HT-29 (cell line): ENCODE measurements at regions not wholly inside any gene's neighbourhood (a gene's known extent, or its start where the extent isn't known, plus 50 kb on each side); places are given as distances from the start of the nearest gene placed in this dataset.
"Not testable (repeated sequence)": the region's sequence is repeated elsewhere in the genome, so short reads cannot be mapped to it uniquely, and the experiment has no call there.

Source experiments
- DNase-seq: peaks from one replicate; pipeline ENCODE4 v3.0.0-alpha.2; 2015; ENCODE audit warnings: low spot score

DNA sequence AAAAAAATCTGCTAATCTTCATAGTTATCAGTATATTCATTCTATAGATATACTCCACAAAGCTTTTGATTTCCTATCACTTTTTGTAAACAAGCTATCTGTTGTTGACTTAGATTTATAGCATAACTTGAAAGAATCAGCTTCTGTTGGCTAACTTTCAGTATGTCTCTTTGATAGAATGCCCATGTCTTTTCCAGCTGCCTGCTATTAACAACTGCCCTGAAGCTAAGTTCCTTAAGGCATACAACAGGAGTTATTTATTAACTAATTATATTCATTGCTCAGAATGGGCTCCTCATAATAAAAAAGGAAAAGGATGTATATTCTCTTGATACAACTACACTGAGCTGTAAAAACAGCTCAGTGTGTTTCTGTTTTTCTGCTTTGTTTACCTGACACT is 293.9 kb downstream of the TUSC7 start:
- DNase-seq, result no peak

DNA sequence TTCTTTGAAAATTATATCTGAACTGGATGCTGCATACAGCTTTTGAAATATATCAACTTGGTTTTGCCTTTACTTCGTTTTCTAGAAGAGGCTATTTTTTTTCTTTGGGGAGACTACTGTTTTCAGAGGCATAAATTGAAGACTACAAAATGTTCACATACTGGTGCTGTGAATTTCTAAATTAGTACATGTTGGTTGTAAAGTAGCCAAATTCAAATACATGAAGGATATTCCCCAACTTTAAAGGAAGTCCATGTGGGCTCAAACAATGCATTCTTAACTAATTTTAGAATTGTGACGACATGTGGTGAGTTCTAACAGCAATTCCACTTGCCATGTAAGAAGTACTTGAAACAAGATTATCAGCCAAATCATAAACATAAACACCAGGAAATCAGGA is 295.7 kb downstream of the TUSC7 start:
- DNase-seq, result no peak

DNA sequence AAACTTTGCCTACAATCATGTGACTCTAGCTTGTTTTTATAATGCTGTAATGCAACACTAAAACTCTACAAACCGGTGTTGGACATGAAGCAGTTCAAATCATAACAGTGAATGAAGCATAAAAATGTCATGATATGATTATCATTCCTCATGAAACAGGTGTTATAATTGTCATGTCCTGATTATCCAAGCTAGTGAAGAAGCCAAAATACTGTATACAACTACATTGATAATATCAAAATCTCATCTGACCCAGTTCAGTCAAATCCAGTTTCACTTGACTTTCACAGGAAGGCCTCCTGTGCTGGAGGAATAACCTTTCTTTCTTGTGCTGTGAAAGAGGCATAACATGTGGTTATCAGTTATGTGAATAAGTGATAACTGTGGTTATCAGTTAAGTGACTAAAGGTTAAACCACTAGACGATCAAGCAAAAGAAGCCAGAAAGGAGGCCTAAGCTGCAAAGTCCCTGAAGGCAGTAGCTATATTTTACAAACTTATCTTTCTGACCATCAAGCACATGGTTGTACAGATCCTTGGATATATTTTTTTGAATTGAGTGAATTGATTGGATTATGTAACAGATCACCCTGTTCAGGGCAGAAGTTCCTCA is 296.4 kb downstream of the TUSC7 start:
- no peak for DNase-seq

DNA sequence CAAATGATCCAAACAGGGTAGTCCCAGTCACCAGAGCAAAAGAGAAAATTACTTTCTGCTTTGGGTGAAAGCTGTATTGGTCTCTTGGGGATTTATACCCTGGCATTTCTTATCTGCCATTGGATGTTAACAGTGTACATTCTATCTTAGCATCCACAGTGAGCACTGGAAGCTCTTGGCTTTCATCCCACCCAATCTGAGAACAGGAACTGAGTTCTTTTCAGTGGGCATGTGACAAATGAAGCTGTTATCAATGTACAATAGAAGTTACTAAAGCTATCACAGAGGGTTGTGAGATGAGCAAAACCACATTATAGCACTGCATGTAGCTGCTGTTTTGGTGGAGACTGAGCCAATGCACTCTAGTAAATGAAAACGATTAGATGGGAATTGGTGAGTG is 300.7 kb downstream of the TUSC7 start:
- DNase-seq, result no peak

DNA sequence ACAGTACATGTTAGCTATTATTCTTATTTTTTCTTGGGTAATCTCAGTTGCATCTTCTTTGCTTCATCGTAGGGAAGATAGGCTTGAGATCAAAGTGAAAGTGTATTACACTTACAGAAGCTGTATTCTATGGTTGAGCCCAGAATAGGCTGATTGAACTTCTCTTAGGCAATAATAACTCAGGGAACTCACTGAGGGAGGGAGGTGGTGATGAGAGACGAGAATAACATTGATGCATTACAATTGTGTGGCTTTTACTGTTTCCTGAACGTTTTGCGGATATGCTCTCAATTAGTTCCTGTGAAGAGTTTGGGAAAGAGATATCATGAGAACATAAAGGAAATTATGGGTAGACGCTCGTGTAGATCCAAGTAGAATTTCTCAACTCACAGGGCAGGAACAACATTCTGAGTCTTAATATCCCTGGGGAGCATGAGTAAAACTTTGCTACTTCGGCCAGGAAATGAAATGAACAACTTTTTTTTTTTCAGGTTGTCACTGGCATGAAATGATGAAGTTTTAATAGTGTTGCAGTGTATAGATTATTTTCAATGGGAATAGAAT is 302.2 kb downstream of the TUSC7 start:
- no peak for DNase-seq

DNA sequence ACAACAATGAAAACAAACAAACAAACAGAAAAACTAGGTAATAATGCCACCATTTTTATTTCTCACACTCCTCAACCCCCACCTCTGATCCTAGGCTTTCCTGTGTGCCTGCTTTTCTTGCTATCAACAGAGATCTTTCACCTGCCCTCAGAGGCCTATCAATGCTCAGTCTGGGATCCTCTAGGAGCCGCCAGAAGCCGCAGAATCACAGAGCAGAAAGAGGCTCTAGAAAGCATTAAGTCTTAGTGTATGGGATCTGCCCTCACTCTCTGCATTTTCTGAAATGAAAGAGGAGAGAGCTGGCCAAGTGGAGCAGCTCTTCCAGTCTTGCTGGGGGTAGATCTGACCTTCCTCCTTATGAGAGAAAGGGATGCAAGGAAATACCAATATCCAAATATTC is 306.8 kb downstream of the TUSC7 start:
- DNase-seq, result peak; percentile 21

DNA sequence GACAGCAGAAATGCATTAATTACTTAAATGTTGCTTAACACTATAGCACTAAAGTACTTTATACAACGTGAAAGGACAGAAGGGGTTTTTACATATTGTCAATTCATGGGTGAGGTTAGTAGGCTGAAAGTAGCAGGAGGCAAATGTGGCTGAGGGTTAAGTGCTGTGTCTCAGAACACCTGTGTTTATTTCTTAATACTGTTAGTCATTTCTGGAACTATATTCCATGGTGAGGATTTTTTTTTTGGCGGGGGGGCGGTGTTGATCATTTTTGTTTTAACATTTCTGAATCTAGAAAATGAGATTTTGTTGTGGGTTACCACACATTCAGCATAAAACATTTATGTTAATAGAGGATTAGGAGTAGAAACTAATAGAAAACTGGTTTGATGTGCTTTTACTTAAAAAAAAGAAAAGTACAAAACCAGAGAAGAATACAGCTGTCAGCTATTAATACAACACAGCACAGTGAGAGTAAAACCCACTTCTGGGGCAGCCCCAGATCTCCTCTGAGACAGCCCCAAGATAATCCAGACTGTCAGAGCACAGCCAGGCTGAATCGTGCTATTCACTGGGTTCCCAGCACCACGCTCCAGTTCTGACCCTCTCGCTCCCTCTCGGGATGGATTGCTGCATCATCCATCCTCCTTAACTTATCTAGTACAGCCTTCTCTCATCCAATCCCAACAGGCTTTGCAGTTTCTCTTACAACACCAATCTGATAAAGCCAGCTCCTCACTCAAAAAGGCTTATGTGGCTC is 307.7 kb downstream of the TUSC7 start:
- no peak for DNase-seq

- DNase-seq, result no peak
Observed at GRCh38 chr3:117018655-117019054, 309.1 kb downstream of the TUSC7 start.

DNA sequence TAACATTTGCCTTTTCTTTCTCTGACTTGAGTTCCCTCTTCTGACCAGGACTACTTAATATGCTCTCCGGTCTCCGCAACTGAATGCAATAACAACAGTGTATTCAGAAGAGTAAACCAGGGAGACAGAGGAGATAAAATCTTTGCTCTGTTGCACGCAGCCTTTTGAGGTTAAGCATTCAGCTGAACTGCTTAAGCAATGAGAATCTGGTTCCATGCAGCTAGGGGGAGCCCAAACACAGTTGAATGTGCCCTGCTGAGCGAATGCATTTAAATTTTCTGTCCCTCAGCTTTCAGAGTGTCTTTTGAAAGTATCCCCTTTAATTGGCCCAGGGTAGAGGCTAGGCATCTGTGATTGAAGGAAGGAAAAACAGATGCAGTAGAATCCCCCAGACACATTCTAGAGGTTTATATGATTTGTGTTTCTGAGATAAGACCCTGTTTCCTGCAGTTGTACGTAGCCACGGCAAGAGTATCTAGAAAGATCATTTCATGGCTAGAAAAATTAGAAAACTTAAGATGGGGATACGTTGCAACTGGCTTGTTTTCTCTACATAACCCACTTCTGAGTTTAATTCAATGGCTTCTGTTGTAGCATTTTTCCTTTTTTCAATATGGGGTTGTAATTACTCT is 309.6 kb downstream of the TUSC7 start:
- DNase-seq, result peak; percentile 67

DNA sequence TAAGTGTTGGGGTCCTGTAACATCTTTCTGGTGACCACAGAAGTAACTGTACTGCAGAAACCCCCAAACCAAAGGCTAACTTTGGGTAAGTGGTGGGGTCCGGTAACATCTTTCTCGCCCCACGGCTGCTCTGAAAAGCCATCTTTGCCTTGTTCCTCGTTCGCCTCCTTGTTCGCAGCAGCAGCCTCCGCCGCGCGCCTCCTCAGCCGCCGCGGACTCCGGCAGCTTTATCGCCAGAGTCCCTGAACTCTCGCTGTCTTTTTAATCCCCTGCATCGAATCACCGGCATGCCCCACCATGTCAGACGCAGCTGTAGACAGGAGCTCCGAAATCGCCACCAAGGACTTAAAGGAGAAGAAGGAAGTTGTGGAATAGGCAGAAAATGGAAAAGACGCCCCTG is 316.8 kb downstream of the TUSC7 start:
- DNase-seq, result no peak

DNA sequence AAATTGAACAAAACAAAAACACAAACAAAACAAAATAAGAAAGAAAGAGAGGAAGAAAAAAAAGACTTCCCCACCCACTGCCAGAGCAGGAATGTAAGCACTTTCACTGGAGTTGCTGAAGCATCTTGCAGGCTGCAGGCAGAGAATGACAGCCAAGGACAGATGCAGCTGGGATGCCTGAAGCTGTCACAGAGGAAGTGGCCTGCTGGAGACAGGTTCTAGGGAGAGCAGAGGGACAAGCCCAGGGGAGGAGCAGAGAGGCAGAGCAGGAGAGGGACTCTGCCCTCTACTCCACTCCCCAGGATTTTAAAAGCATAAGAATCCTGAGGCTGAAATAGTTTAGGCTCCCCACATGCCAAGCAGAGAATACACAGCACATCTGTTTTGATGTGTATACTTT is 326.2 kb downstream of the TUSC7 start:
- no peak for DNase-seq

DNA sequence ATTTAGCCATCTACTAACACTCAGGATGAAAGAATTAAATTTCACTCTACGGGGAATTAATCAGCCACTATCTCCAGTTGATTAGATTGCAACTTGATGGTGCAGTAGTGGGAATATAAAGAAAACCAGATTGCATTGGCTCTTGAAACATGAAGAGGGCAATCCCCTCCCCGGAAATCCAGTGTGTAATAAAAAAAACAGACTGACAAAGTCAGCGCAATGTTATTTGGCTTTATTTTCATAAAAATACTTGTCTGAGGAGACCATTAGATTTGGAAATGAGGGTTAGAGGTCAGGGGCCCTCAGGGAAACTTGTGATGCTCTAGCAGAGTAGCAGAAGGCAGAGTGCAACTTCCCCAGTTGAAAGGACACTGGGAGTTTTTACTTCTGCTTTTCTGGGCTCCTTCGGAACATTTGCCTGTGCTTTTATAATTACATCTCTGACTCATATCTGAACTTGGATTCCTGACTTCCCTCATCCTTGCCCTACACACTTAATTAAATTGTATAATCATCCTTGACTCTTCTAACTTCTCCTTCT is 326.8 kb downstream of the TUSC7 start:
- no peak for DNase-seq

- DNase-seq, result peak; percentile 18
Observed at GRCh38 chr3:117045143-117045542, 335.6 kb downstream of the TUSC7 start.

DNA sequence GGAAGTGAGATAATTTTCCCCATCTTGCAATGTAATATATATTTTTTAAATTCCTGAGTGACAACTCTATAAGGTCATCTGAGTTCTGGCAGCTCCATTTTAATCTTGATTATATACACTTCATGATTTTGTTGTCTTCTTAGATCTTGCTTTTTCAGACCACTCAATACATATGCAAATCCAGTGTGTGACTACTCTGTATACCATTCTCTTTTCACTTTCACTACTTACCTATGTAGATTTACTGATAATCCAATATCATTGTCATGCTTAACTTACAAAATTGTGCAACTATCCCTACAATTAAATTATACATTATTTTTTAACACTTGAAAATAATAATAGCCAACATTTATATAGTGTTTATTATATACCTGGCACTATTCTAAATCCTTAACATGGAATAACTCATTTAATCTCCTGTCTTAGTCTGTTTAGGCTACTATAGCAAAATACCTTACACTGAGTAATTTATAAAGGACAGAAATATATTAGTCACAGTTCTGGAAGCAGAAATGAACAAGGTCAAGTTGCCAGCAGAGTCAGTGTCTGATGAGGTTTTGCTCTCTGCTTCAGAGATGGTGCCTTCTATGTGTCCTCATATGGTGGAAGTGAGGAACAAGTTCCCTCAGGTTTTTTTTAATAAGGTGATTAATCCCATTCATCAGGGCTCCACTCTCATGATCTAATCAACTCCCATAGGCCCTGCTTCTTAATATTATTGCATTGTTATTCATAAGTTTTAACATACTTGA is 338.5 kb downstream of the TUSC7 start:
- DNase-seq, result no peak

DNA sequence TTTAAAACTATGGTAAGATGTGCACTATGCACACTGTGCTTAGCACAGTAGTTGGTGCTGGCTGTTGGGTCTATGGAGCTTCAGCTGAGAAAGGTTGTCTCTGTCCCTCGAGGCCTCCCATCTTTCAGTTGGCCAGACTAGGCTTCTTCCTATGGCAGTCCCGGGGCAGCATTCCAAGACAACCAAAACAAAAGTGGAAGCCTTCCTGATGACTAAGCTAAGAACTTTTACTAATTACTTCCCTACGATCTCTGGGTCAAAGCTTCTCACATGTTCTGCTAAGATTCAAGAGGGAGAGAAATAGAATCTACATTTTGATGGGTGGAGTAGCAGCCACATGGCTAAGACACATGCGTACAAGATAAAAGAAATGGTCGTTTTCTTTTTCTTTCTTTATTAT is 342.8 kb downstream of the TUSC7 start:
- no peak for DNase-seq

DNA sequence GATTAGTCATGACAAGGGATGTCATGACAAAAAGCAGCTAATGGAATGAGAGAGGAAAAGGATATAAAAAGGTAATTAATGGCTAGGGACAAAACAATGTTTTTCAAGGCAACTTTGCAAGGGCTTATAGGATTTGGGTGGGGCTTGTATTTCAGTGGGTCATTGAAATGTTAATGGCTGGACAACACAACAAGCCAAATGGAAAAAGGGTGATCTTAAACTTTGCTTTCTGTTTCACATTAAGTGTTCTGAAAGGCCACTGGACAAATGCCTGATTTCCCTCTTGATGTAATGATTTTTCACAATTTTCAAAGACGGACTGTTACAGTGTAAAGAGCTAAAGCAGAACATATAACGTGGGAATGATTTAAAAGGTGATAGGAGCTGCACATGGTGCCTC is 345.0 kb downstream of the TUSC7 start:
- DNase-seq, result no peak

DNA sequence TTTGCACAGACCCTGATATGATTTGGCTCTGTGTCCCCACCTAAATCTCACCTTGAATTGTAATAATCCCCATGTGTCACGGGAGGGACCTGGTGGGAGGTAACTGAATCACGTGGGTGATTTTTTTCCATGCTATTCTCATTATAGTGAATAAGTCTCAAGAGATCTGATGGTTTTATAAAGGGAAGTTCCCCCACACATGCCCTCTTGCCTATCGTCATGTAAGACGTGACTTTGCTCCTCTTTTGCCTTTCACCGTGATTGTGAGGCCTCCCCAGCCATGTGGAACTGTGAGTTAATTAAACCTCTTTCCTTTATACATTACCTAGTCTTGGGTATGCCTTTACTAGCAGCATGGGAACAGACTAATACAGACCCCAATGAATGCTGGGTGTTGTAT is 347.4 kb downstream of the TUSC7 start:
- DNase-seq, result not testable (repeated sequence)

GRCh38 chr3:117059067-117059955 is 349.7 kb downstream of the TUSC7 start:
- peak; percentile 42 for DNase-seq

DNA sequence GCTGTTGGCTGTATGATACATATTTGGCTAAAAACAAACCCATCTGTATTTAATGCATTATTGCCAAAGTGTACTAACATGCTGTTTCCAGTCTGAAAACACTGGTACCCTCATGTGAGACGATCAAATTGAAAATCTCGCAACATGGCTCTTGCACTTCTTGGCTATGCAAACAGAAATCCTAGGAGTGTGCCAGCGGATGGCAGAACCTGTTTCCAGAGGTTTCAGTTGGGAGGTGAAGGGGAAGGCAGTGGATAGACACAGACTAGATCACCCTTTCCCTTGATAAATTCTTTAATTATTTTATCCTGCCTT is 350.3 kb downstream of the TUSC7 start:
- no peak for DNase-seq

- no peak for DNase-seq
Observed at GRCh38 chr3:117063930-117064329, 354.4 kb downstream of the TUSC7 start.

GRCh38 chr3:117068301-117068700 is 358.7 kb downstream of the TUSC7 start:
- DNase-seq, result no peak
